ENCODE measurements at regions not wholly inside any gene's neighbourhood (a gene's known extent, or its start where the extent isn't known, plus 50 kb on each side); places are given as distances from the start of the nearest gene placed in this dataset.

DNA sequence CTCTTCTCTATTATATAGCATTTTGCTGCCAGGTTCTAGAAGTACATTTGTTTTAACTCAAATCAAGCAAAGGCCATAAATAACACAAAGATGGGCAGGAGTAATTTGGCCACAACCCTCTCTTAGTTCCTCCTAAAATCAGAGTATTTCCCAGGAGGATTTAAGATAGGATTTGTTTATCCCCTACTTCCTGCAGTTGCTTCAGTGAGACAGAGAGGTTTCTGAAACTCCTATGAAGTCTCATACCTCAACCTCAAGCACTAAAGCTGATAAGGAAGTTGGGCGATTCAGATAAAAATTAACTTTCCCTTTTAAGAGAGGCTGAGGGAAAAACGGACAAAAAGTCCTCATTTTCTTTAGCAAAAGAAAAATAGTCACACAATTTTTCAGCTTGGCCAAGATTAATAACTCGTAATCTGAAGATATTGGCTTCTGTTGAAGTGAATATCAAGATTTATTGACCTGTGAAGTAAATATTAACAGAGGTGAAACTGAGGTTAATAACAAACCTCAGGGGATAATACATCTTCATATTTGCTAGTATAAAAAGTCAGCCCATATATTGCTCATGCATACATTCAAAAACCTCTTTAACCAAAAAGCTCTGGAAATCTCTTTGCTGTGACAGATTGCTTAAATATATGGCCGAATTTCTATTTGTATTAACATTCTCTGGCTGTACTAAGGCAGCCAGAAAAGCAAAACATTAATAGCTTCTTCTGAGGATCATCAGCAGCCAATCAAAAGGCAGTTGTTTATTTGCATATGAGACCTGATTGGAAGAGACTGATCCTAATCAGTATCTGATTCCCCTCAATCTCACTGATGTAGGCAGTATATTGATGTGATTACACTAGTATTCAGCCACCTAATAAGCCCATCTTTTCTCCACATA is 90.6 kb upstream of the GADL1 start:
- TF ChIP-seq, protein P1, sequence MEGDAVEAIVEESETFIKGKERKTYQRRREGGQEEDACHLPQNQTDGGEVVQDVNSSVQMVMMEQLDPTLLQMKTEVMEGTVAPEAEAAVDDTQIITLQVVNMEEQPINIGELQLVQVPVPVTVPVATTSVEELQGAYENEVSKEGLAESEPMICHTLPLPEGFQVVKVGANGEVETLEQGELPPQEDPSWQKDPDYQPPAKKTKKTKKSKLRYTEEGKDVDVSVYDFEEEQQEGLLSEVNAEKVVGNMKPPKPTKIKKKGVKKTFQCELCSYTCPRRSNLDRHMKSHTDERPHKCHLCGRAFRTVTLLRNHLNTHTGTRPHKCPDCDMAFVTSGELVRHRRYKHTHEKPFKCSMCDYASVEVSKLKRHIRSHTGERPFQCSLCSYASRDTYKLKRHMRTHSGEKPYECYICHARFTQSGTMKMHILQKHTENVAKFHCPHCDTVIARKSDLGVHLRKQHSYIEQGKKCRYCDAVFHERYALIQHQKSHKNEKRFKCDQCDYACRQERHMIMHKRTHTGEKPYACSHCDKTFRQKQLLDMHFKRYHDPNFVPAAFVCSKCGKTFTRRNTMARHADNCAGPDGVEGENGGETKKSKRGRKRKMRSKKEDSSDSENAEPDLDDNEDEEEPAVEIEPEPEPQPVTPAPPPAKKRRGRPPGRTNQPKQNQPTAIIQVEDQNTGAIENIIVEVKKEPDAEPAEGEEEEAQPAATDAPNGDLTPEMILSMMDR (IDR thresholded peaks at IDR 0.05): no peak
- TF ChIP-seq SREBF2 (IDR thresholded peaks at IDR 0.05) (no peak), CEBPB (IDR thresholded peaks at IDR 0.05) (no peak), KDM1A (IDR thresholded peaks at IDR 0.05; ENCODE audit: low read depth) (no peak)
- TF ChIP-seq, protein P2, sequence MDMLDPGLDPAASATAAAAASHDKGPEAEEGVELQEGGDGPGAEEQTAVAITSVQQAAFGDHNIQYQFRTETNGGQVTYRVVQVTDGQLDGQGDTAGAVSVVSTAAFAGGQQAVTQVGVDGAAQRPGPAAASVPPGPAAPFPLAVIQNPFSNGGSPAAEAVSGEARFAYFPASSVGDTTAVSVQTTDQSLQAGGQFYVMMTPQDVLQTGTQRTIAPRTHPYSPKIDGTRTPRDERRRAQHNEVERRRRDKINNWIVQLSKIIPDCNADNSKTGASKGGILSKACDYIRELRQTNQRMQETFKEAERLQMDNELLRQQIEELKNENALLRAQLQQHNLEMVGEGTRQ (IDR thresholded peaks at IDR 0.05): no peak

Data from A549 (cell line).